HS-27A (cell line): ENCODE measurements at regions not wholly inside any gene's neighbourhood (a gene's known extent, or its start where the extent isn't known, plus 50 kb on each side); places are given as distances from the start of the nearest gene placed in this dataset.

Experiments
- DNase-seq: peaks from one replicate; pipeline ENCODE4 v3.0.0-alpha.2; 2012; ENCODE audit warnings: low read depth, missing footprints

DNA sequence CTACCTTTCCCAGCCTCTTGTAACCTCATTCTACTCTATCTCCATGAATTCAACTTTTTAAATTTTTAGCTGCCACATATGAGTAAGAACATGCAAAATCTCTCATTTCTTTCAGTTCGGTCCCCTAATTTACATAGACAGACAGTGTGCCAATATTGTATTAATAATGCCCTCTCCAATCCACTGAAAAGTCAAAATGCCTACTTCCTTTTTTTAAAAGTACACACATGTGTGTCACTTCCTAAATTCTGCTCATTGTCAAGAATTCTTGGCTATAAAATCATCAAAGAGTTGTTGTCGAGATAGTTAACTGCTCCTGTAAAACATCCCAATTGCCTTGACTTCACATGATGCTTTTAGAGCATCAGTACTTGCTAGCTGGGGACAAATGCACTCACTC lies 84.2 kb upstream of the IL12A start:
- no peak for DNase-seq

DNA sequence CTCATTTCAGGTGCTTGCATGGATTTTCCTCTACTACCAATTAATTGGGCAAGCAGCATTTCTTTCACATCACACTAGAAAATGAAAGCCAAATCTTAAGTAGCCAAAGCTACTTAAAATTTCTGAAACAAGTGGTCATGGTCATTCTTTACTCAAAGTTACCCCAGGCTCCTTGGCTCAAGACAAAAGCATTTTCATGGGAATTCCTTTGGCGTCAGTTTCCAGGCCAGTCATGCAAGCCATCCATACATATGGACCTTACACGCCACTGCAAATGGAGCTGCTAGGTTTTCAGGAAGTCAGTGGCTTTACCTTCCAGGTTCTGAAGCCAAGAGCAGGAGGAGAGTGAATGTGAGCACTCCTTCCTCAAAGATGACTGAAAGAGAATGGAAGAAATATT lies 83.7 kb upstream of the IL12A start:
- DNase-seq: no peak

DNA sequence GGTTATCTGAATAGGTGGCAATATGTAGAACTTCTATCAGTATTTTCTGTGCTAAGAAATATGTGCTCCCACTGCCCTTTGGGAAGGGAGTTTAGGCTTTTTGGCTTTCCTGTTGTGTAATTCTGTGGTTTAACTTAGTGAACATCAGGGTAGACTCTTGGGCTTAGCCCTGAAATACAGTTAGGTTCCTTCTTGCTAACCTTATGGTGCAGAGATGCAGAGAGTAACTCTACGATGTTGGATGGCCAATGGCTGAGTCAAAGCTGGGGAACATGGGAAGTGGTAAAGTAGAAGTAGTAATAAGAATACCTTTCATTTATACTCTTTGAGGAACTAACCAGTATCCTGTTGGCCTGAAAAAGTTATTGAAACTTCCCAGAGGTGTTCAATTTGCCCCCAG lies 80.8 kb upstream of the IL12A start:
- DNase-seq: no peak

DNA sequence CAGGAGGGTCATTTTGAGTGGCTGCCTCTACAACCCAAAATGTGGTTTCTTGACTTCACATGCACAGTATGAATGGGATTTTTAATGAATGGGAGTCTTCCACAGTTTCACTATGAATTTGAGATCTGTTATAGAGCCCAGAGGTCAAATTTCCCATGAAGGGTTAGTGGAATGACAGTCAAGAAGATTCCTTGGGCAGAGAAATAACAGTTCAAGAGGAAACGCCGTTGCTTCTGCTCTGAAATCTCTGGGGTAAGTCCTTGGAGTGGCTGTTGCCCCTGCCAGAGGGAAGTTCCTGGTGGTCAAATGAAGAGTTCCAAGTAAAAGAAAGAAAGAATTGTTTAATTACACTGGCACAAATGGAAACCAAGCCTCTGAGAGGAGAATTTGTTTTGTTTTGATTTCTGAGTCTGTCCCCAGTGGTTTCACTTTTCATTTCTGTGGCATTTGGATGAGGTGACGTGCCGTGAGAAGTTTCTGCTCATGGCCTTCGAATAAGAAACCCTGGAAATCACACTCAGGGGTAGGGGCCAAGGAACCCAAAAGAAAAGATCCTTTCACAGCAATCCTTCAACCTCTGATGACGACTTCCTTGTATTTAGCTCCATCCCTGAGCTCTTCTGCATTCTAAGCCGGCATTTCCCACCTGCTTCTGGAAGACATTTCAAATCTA lies 77.5 kb upstream of the IL12A start:
- no peak for DNase-seq

DNA sequence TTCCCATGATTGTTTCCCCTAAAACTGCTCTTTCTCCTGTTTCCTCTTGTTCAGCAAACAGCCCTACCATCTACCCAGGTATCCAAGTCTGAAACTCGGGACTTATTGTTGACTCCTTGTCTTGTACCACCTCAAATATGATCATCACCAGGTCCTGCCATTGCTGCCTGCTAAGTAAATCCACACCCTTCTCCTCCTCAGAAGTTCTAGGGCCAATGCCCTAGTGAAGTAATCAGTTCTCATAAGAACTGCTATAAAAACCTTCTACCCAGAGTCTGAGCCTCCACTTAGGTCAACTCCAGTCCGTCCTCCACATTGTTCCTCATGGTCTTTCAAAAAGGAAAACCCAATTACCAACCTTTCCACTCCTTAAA lies 77.0 kb upstream of the IL12A start:
- no peak for DNase-seq

DNA sequence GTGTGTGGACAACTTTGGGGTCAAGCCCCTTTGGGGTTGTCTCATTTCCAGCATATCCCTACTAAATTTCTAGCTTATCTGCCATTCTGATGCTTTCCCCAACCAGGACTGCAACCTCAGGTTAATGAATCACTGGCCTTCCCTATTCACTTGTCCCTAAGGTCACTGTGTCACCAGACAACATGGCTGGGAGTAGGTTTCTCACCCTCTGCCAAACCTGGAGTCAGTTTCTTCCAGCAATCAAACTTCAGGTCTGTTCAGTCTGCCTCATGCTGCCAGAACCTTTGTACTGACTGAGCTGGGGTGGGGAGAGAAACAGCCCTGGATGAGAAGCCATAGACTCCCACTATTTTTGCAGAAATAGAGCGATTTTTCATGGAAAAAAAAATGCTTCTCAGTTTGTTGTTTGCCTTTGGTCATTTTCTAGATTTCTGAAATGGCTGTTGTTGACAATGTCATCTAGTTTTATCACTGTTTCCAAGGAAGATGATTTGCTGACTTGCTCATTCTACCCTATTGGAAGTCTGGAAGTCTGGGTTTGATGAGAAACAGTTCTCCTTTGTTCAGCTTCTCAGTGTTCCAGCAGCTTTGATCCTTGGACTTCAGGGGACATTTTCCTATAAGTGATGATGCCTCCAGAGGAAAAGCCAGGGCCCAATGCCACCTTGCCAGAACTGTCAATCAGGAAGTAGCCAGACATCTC lies 74.8 kb upstream of the IL12A start:
- no peak for DNase-seq

DNA sequence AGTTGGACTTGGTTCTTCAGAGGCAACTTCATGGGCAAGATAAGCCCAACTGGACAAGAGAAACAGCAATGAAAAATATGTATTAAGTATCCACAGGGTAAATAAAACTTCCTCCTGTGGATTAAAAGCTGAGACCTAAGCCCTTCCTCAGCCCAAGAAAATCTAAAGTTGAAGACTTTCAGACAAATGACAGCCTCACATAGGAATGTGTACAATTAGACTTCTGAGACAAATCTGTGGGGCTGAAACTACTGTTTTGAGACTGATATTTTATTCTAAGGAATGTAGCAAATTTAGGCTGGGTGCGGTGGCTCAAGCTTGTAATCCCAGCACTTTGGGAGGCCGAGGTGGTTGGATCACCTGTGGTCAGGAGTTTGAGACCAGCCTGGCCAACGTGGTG lies 74.2 kb upstream of the IL12A start:
- peak; percentile 43 for DNase-seq

DNA sequence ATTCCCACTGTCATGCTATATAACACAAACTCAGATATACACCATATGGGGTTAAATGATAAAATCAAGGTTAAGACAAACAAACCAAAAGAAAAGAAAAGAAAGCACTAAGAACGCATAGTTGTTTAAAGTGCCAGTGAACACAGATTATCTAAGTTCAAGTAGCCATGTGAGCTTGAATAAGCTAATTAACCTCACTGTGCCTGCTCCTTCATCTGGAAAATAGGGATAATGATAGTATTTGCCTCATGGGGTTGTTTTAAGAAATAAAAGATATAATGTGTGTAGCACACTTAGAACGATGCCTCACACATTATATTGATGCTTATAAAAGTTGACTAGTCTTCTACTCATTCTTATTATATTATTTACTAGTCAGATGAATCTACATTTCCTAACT lies 72.6 kb upstream of the IL12A start:
- no peak for DNase-seq

DNA sequence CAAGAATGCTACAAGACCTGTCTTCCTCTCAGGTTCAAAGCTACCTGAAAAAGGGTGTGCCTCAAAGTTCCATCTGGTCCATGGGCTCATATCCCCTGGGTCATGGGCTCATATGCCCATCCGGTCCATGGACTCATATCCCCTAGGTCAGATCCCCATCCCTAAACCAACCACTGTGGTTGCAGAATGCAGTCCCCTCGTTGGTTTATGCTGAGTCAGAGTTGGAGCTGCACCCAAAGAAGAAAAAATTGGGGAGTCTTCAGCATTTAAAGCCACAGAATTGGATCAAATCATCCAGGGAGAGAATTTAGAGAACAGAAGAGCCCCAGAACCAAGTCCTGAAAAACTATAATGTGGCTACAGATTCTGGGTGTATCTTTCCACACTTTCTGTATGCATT lies 71.5 kb upstream of the IL12A start:
- DNase-seq: no peak

DNA sequence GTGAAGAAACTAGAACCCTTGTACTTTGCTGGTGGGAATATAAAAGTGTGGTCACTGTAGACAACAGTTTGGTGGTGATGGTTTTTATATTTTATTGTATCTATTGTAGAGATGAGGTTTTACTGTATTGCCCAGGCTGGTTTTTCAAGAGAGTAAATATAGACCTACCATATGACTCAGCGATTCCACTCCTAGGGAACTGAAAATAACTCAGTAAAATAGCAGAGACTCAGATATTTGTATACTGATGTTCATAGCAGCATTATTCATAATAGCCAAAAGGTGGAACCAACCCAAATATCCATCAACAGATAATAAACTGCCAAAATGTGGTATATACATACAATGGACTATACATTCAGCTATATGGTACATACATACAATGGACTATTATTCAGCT lies 68.8 kb upstream of the IL12A start:
- DNase-seq: no peak

DNA sequence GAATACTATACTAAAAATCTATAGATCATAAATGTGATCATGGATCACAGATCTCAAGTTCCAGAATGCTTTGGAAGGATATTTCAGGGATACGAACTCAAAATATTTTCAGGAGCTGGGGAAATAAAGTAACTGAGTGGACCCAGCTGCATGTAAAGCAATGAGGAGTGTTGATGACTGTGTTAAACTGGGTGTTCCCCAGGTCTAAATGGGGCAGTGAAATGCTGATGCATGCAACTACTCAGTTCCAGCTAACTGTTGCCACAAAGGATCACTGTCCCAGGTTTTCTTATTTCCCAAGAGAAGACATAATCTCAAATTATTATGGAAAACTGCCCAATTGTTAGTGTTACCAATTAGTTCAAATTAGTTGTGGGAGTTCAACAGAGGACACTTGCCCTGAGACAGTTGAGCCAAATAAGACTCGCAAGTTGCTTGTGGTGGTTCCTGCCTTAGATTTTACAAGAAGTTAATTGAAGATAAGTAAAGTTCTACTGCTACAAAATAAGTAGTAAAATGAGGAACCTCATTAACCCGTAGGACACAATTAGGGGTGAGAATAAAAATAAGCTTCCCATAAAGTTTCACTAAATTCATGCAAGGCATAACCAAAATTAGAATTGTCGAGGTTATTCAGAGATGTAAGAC lies 66.3 kb upstream of the IL12A start:
- DNase-seq: no peak

DNA sequence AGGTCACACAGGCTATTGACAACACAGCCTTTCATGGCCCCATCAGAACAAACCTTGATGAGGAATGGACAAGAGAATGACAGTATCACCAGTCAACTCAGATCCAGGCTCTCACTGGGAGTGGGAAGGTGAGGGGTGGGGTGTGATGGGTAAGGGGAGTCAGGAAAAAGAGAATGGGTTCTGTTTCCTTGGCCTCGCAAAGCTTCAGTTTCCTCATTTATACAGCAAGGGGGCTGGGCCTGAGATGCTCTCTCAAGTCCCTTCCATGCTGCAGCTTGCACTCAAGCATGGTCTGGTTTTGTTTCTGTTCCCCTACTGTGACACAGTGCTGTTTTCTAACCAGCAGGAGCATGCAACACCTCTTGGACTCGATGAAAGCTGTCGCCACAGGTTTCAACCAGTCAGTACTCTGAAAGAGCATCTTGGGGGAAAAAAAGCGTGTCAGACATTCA lies 65.7 kb upstream of the IL12A start:
- DNase-seq: no peak

DNA sequence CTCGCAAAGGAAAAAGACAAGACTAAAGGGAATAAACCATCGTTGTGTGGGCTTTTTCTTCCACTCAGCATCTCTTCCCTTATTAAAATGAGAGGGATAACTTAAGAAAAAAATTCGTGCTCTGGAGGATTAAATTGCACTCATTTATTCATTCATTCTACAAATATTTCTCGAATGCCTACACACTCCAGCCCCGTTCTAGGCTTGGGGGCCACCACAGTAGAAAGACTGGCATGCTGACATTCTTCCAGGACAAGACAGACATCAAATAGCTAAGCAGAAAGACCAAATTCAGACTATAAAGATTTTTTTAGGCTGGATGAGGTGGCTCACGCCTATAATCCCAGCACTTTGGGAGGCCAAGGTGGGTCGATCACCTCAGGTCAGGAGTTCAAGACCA lies 65.3 kb upstream of the IL12A start:
- no peak for DNase-seq

DNA sequence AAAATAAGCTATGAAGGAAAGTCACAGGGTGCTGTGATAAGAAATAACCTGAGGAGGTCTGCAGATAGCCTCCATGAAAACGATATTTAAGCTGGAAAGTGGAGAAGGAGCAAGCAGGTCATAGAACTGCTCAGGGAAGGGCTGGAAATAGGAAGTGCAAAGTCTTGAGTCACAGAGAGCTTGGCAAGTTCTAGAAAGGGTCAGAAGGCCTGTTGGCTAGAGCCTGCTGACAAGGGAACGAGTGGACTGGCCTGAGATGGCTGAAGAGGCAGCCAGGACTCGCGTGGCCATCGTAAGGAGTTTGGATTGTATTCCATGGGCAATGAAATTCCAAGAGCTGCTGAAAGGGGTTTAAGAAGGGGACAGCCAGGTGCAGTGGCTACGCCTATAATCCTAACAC lies 64.7 kb upstream of the IL12A start:
- no peak for DNase-seq

DNA sequence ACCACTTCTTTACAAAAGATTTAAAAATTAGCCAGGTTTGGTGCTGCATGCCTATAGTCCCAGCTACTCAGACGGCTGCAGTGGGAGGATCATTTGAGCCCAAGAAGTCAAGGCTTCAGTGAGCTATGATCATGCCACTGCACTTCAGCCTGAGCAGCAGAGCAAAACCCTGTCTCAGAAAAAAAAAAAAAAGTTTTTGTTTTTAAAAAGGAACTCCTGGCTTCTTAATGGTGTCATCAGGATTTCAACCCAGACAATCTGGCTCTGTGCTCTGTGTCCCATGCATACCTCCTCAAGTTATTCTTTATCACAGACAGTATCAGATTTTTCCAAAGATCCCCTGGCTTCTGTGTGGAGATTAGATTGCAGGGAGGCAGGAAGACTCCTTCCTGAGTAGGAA lies 64.2 kb upstream of the IL12A start:
- no peak for DNase-seq

DNA sequence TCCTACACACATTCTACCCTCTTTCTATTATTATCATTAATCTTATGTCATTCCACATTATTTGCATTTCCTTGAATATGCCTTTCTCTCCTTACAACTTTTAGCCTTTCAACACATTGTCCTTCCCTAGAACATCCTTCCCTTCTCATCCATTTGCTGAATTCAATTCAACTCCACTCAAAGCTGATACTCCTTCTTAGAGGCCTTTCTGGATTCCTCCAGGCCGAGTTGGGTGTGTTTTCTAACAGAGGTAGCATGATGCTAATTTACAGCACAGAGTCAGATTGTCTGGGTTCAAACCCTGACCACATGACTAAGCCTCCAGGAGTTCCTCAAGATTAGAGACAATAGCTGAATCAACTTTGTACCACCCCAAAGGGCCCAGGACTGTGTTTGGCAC lies 63.4 kb upstream of the IL12A start:
- no peak for DNase-seq

DNA sequence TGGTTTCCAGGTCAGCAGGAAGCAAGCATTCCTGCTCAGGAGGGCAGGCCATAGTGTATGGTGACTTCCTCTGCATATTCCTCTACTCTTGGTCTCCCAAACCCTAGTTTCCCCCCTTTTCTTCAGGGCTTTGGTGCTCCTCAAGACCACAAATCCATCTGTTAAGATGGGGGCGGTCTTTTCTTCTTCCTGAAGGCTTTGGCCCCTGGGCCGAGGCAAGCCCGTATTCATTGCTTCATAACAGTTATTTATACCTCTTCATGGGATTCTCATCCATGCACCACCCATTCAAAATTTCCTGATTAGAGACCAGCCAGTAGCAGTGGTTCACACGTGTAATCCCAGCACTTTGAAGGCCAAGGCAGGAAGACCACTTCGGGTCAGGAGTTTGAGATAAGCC lies 62.1 kb upstream of the IL12A start:
- DNase-seq: no peak

DNA sequence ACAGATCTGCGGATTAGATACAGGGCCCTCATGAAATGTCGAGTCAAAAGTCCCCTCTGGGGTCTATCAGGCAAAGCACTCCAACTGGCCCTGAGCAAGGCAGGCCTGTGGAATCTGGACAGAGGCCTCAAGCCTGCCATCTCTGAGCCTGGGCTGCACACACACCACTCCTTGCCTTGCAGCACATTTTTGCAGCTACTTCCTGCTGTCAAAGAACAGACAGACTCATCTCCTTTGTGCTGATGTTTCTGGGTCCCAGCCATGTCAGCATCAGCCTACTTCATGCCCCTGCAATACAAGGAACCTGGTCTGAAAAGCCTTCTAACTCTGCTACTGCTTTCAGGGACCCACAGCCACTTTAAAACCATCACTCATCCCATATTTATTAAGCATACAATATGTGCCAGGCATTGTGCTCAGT lies 60.6 kb upstream of the IL12A start:
- no peak for DNase-seq

DNA sequence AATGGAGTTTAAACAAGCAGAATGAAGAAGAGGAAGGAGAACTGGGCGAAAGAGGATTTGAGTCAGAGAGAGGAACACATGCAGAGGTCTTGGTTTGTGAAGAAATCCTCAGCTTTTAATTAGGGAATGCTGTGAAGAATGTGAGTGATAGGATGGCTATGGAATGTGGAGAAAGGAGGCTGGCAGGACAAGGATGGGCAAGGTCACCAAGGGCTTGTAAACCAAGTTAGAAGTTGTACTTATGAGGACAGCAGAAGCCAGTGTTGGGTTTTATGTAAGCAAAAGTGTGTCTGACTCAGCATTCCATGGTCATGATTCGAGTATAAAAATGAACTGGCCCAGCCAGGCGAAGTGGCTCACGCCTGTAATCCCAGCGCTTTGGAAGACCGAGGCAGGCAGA lies 60.0 kb upstream of the IL12A start:
- DNase-seq: peak; percentile 98

DNA sequence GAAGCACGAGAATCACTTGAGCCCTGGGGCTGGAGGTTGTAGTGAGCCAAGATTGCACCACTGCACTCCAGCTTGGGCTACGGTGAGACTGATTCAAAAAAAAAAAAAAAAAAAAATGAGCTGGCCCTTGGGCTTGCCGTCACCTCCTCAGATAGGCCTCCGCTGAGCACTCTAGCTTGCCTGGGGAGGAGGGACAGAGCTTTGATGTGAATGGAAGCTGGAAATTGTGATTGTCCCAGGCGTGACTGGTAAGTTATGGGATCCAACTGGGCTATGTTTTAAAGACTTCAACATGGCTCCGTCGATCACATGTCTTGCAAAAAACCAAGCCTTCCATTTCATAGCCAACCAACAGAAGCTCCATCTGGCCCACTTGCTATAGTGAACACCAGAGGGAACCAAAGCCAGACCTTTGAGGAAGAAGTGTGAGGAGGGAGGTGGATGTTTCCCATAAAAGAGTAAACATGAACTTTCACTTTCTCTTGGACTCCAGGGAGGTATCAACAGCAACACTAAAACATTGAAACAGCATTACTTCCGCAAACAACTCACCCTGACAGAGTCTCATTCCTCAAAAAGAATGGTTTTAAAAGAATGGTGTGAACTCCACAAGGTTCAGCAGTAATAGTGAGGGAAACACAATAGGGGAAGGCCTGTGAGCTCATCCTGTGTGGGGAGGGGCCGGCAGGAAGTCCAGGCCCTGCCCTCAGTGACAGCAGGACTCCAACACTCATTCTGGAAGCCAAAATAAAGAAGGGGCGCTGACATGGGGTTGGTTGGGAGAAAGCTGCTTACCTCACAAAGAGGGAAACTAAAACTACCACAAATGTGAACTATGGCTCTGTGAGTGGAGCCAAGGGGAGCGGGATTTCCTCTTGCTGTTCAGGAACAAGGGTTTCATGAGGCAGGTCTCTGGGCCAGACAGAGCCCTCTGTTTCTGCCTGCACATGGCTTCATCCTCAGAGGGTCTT lies 59.2 kb upstream of the IL12A start:
- peak; percentile 80 for DNase-seq

DNA sequence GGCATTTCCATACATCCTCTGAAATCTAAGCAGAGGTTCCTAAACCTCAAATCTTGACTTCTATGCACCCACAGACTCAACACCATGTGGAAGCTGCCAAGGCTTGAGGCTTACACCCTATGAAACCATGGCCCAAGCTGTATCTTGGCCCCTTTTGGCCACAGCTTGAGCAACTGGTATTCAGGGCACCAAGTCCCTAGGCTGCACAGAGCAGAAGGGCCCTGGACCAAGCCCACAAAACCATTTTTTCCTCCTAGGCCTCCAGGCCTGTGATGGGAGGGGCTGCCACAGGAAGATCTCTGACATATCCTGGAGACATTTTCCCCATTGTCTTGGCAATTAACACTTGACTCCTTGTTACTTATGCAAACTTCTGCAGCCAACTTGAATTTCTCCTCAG lies 54.4 kb upstream of the IL12A start:
- DNase-seq: no peak

DNA sequence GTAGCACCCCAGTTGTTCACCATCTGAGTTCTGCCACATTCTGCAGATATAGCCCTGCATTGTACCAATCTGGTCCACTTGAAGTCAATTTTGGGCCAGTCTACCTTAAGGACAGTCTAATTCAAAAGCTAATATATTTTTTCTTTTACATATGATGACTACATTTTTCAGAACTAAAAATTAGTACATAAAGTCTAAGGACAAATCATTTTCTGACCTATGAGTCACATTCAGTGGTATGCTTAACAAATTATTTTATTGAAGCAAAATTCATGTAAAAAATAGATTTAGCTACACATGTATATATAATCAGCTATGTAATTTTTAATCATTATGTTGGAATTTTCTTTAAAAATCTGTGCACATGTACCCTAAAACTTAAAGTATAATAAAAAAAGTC lies 52.1 kb upstream of the IL12A start:
- no peak for DNase-seq
